Parathyroid adenoma (tissue), 2 donors: ENCODE measurements at regions not wholly inside any gene's neighbourhood (a gene's known extent, or its start where the extent isn't known, plus 50 kb on each side); places are given as distances from the start of the nearest gene placed in this dataset.
A peak's percentile ranks its signal among the peaks of the same experiment; 100 is the strongest.

Experiments used
- H2AFZ ChIP-seq: fragments of 300-600 bp; sonication (generic); one replicate; pipeline ENCODE4 v1.7.0; 2017; ENCODE audit warnings: antibody characterized with exemption, mild to moderate bottlenecking
- H3K27ac ChIP-seq: fragments of 300-600 bp; sonication (generic); one replicate; pipeline ENCODE4 v1.7.0; 2017
- H3K27me3 ChIP-seq: fragments of 300-600 bp; sonication (generic); one replicate; pipeline ENCODE4 v1.7.0; 2017; ENCODE audit warnings: low read length; ENCODE audit not compliant: control insufficient read depth, insufficient read depth
- H3K36me3 ChIP-seq: fragments of 300-600 bp; sonication (generic); one replicate; pipeline ENCODE4 v1.7.0; 2017; ENCODE audit warnings: low read length; ENCODE audit not compliant: control insufficient read depth, insufficient read depth
- H3K4me1 ChIP-seq: fragments of 300-600 bp; sonication (generic); one replicate; pipeline ENCODE4 v1.7.0; 2017; ENCODE audit warnings: control low read depth
- H3K4me2 ChIP-seq: fragments of 300-600 bp; sonication (generic); one replicate; pipeline ENCODE4 v1.7.0; 2017; ENCODE audit warnings: low read length
- H3K4me3 ChIP-seq: fragments of 300-600 bp; sonication (generic); one replicate; pipeline ENCODE4 v1.7.0; 2017; ENCODE audit warnings: low read depth, low read length
- H3K79me2 ChIP-seq: fragments of 300-600 bp; sonication (generic); one replicate; pipeline ENCODE4 v1.7.0; 2017; ENCODE audit warnings: control low read depth
- H3K9ac ChIP-seq: fragments of 300-600 bp; sonication (generic); one replicate; pipeline ENCODE4 v1.7.0; 2017; ENCODE audit warnings: mild to moderate bottlenecking
- H3K9me3 ChIP-seq: fragments of 300-600 bp; sonication (generic); one replicate; pipeline ENCODE4 v1.7.0; 2017; ENCODE audit warnings: low read length; ENCODE audit not compliant: control insufficient read depth
- TF ChIP-seq, protein P1 (sequence below): fragments of 300-600 bp; sonication (generic); IDR thresholded peaks from one replicate; pipeline ENCODE4 v1.7.0; 2017; ENCODE audit warnings: antibody characterized with exemption, mild to moderate bottlenecking
- donor health status: primary hyperparathyroidism.

DNA sequence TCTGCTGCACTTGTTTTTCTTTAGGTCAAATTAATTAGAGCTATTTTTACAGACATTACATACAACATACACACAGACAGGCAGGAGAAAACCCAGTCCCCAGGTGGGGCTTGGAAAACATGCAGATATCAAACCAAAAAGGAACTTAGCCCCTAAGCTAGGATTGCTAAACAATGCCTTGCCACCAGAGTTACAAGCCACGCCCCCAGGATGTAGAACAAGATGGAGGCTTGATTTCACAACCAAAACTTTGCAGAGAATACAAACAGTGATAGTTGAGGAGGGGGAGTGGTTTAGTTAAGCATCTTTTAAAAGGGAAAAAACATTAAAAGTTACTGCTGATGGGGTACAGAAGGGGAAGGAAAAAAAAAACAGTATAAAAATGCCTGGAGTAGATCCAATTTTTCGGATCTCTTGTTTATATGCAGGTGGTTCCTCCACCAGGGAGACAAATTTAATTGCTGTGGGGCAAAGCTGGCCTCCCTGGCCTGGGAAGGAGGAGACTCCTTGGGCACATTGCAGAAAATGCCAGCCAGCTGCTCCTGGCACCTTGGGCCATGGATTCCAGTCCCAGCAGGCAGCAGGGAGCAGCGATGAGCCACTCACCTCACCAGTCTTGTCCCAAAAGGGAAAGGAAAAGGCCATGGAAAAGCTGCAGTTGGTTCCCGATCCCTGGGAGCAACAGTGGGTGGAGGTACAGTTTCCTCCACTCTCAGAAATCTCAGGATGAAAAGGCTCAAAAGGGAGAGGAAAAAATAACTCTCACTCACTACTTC is 348.4 kb upstream of the REG3G start:
- Histone ChIP-seq H3K4me2 (no peak overlapping the region), H3K4me3 (no peak overlapping the region), H3K27me3 (no peaks in the 10 kb centered on the region), H3K36me3 (no peaks in the 10 kb centered on the region), H2AFZ (peak overlapping the region; percentile 6), H3K27ac (no peak overlapping the region), H3K79me2 (no peaks in the 10 kb centered on the region), H3K9me3 (no peaks in the 10 kb centered on the region), H3K9ac (no peak overlapping the region), H3K4me1 (no peaks in the 10 kb centered on the region)
- TF ChIP-seq, protein P1, sequence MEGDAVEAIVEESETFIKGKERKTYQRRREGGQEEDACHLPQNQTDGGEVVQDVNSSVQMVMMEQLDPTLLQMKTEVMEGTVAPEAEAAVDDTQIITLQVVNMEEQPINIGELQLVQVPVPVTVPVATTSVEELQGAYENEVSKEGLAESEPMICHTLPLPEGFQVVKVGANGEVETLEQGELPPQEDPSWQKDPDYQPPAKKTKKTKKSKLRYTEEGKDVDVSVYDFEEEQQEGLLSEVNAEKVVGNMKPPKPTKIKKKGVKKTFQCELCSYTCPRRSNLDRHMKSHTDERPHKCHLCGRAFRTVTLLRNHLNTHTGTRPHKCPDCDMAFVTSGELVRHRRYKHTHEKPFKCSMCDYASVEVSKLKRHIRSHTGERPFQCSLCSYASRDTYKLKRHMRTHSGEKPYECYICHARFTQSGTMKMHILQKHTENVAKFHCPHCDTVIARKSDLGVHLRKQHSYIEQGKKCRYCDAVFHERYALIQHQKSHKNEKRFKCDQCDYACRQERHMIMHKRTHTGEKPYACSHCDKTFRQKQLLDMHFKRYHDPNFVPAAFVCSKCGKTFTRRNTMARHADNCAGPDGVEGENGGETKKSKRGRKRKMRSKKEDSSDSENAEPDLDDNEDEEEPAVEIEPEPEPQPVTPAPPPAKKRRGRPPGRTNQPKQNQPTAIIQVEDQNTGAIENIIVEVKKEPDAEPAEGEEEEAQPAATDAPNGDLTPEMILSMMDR = no peak

GRCh38 chr2:78677774-78678173 is 347.7 kb upstream of the REG3G start:
- H3K36me3 ChIP-seq = no peaks in the 10 kb centered on the region
- H3K4me3 ChIP-seq = no peak overlapping the region
- no peak overlapping the region for H2AFZ ChIP-seq
- H3K27ac ChIP-seq = no peak overlapping the region
- no peak overlapping the region for H3K9ac ChIP-seq
- no peaks in the 10 kb centered on the region for H3K4me1 ChIP-seq
- H3K79me2 ChIP-seq = no peaks in the 10 kb centered on the region
- H3K4me2 ChIP-seq = no peak overlapping the region
- TF ChIP-seq, protein P1 = no peak
- no peaks in the 10 kb centered on the region for H3K27me3 ChIP-seq
- H3K9me3 ChIP-seq = no peaks in the 10 kb centered on the region

DNA sequence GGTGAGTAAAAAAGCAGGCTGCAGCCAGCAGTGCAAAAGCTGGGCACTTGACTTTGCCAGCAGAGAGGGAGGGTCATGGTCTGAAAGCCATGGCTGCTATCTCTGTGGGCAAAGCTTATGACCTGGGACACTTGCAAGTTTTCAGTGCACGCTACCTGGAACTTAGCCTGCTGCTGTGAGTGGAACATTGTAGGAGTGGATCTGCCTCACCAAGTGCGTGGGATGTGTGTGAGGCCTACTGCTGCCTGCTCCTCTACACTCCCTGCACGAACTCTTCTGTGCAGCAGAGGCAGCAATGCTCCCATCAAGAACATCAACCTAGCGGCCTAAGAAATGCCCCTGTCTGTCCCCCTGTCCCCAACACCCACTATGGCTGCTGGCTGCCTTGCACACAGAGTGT is 344.1 kb upstream of the REG3G start:
- H3K4me1 ChIP-seq = no peaks in the 10 kb centered on the region
- H3K4me2 ChIP-seq = no peak overlapping the region
- H3K4me3 ChIP-seq = no peak overlapping the region
- TF ChIP-seq, protein P1 = no peak
- no peaks in the 10 kb centered on the region for H3K27me3 ChIP-seq
- no peak overlapping the region for H3K27ac ChIP-seq
- H3K79me2 ChIP-seq = no peaks in the 10 kb centered on the region
- H3K9ac ChIP-seq = no peak overlapping the region
- no peaks in the 10 kb centered on the region for H3K36me3 ChIP-seq
- no peak overlapping the region for H2AFZ ChIP-seq
- no peaks in the 10 kb centered on the region for H3K9me3 ChIP-seq

GRCh38 chr2:78682781-78683180 is 342.7 kb upstream of the REG3G start:
- no peaks in the 10 kb centered on the region for H3K36me3 ChIP-seq
- H3K4me2 ChIP-seq = no peak overlapping the region
- H3K4me3 ChIP-seq = no peak overlapping the region
- H3K79me2 ChIP-seq = no peaks in the 10 kb centered on the region
- no peaks in the 10 kb centered on the region for H3K27me3 ChIP-seq
- H3K9ac ChIP-seq = no peak overlapping the region
- no peaks in the 10 kb centered on the region for H3K4me1 ChIP-seq
- TF ChIP-seq, protein P1 = no peak
- no peak overlapping the region for H3K27ac ChIP-seq
- no peak overlapping the region for H2AFZ ChIP-seq
- no peaks in the 10 kb centered on the region for H3K9me3 ChIP-seq

DNA sequence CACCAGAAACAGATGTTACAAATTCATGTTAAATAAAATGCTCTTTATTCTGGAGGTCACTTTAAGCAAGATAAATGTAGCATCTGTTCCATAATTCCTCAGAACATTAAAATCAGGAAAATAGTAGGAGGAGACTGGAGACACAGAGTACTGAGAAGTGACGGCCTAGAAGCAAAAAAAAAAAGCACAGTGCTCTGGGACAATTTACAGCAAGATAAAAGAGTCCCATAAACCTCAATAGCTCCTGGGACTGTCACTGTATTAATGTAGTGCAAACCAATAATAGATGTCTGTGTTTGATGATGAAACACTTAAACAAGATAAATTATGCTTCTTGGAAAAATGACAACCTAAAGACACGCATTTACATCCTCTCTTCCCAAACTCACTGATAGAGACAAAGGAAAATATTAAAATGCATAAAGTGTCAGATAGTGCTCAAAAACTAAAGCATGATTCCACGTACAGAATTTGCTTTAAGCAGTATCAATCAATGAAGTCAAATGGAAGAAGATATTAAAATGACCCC is 338.8 kb upstream of the REG3G start:
- no peaks in the 10 kb centered on the region for H3K79me2 ChIP-seq
- TF ChIP-seq, protein P1 = no peak
- H3K36me3 ChIP-seq = no peaks in the 10 kb centered on the region
- no peak overlapping the region for H3K27ac ChIP-seq
- H3K4me1 ChIP-seq = no peaks in the 10 kb centered on the region
- no peak overlapping the region for H3K9ac ChIP-seq
- no peaks in the 10 kb centered on the region for H3K27me3 ChIP-seq
- H3K4me2 ChIP-seq = no peak overlapping the region
- no peak overlapping the region for H3K4me3 ChIP-seq
- H3K9me3 ChIP-seq = no peaks in the 10 kb centered on the region
- no peak overlapping the region for H2AFZ ChIP-seq
